ENCODE measurements at regions not wholly inside any gene's neighbourhood (a gene's known extent, or its start where the extent isn't known, plus 50 kb on each side); places are given as distances from the start of the nearest gene placed in this dataset.
"Not testable (repeated sequence)": the region's sequence is repeated elsewhere in the genome, so short reads cannot be mapped to it uniquely, and the experiment has no call there.

DNA sequence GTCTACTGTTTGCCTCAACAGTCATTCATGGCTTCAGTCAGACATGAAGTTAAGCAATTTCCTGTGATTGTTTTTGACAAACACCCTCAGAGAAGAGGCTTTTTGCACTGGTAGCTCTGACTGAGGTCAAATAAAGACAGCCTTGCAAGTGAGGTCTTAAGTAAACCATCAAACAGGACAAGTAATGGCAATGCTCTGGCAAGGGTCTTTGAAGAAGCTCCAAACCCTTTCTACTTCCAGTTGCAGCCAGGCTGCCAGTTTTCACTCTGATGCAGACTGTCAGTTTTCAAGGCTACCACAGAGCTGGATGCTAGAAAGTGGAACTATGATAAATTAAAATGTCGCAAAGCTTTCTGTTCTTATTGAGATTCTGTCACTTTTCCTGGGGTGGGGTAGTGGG, 421.5 kb upstream of the PTGER4 start:
- H3K4me3 ChIP-seq = no peak overlapping the region
- peak overlapping the region in 1 of 21 experiments; percentile 15 for H3K27ac ChIP-seq

DNA sequence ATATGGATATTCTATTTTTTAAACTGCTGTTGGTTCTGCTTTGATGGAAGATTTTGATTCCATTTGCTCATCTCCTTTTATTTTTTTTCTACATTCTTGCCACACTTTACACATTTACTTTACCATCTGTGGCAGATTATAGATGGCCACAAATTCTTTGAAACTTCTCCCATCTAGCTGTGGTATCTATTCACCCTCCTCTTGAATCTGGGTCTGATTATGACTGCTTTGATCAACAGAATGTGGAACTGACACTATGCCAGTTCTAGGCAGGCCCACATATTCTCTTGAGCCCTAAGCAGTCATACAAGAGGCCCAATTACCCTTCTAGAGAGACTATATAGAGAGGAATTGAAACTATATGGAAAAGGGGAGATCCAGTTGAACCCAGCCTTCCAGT, 439.0 kb upstream of the PTGER4 start:
- Histone ChIP-seq H3K4me3 (no peak overlapping the region), H3K27ac (peak overlapping the region in 1 of 21 experiments; percentile 53)

DNA sequence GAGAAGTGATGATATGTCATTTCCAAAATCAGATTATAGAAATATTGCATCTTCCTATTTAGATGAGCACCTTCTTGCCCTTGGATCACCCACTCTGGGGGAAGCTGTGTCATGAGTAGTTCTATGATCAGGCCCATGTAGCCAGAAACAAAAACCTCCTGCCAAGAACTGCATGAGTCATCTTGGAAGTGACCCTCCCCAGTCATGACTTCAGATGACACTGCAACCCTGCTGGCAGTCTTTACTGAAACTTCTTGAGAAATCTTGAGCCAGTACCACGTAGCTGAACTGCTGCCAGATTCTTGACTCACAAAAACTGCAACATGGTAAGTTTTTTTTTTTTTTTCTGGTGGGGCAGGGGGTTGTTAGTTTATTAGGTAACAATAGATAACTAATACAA, 439.6 kb upstream of the PTGER4 start:
- peak overlapping the region in 1 of 21 experiments; percentile 53 for H3K27ac ChIP-seq
- H3K4me3 ChIP-seq = no peak overlapping the region

DNA sequence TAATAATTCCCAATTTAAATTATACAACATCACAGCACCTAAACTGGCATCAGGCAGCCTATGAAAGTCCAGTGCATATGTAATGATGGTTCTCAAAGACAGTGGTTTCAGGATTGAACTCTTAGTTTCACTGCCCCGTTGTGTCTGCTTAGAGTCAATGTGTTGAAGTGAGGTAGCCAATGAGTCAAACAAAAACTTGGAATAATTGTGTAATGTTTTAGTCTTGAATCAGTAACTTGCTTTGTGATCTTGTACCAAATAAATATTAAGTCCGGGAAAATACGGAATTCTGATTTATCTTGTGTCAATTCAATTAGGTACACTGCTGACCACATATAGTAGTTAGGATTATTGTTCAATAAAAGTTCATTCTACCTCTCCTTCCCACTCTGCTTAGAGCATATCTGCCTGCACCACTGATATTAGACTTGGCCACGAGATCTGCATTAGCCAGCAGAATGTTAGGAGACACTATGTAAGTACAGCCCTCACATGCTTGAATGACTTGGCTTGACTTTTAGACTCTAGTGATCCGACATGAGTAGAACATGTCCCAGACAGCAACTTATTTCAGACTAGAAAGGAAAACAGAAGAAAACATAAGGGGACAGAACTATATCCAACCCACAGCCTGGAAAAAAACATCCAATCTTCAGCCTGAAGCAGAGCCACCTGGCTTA, 441.5 kb upstream of the PTGER4 start:
- peak overlapping the region in 2 of 21 experiments; percentile 6 to 36 for H3K27ac ChIP-seq

GRCh38 chr5:40235471-40236400, 444.0 kb upstream of the PTGER4 start:
- Histone ChIP-seq H3K4me3 (no peak overlapping the region), H3K27ac (no peak overlapping the region)

More for the DNA sequence above, 441.5 kb upstream of the PTGER4 start:
- H3K4me3 ChIP-seq = no peak overlapping the region

- no peak overlapping the region for H3K4me3 ChIP-seq
- H3K27ac ChIP-seq = no peak overlapping the region
These were observed 446.4 kb upstream of the PTGER4 start for GRCh38 chr5:40233268-40233667.

DNA sequence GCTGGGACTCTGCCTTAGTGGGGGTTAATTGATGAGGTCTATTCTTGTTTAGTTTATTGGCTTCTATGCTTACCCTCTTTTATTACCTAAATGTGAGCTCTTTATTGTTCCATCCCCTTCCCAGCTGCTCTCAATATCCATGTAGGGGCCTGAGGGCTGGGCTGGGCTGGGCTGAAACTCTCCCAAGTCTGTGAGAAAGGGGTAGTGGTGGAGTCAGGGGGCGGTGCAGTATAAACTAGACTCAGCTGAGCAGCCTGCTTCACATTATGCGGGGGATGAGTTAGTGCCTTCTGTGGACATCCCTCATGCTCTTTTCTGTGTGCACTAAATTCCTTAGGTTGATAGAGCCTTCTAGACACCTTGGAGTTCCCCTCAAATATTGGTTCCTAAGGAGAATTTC, 451.8 kb upstream of the PTGER4 start:
- no peak overlapping the region for H3K27ac ChIP-seq
- no peak overlapping the region for H3K4me3 ChIP-seq

GRCh38 chr5:40227366-40227765, 452.3 kb upstream of the PTGER4 start:
- no peak overlapping the region for H3K27ac ChIP-seq
- H3K4me3 ChIP-seq = no peak overlapping the region

- no peak overlapping the region for H3K4me3 ChIP-seq
- no peak overlapping the region for H3K27ac ChIP-seq
These were observed 452.8 kb upstream of the PTGER4 start for GRCh38 chr5:40226906-40227305.

DNA sequence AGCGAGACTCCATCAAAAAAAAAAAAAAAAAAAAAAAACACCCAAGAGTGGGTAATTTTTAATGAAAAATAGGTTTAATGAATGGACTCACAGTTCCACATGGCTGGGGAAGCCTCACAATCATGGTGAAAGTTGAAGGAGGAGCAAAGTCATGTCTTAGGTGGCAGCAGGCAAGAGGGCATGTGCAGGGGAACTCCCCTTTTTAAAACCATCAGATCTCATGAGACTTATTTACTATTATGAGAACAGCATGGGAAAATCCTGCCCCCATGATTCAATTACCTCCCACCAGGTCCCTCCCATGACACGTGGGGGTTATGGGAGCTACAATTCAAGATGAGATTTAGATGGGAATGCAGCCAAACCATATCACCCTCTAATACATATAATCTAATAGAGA, 454.6 kb upstream of the PTGER4 start:
- H3K4me3 ChIP-seq, H3K27ac ChIP-seq: not testable (repeated sequence)

- Histone ChIP-seq H3K27ac (peak overlapping the region in 1 of 21 experiments; percentile 5), H3K4me3 (no peak overlapping the region)
These were observed 455.3 kb upstream of the PTGER4 start for GRCh38 chr5:40224421-40224820.

DNA sequence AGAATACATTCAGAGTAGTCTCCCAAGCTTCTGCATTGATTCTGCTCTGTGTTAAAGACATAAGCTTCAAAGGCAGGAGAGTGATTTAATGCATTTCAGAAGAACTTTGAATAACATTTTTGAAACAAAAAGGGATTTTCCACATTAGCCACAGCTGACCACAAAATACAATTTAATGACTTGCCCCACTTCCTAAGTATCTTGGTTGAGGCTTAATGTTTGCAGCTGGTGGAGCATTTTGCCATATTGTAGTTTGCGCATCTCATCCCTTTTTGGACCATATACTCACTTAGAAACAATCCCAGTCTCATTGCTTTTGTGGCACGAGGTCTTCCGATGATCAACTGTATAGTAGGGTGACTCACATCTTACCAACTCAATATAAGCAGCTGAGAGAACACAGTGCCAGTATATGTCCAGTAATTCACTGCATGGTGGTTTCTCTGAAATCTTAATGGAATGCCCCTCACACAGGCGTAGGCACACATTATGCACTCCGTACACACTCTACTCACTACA, 455.8 kb upstream of the PTGER4 start:
- peak overlapping the region in 1 of 21 experiments; percentile 5 for H3K27ac ChIP-seq
- H3K4me3 ChIP-seq = no peak overlapping the region

- no peak overlapping the region for H3K4me3 ChIP-seq
- H3K27ac ChIP-seq = no peak overlapping the region
These were observed 457.9 kb upstream of the PTGER4 start for GRCh38 chr5:40221796-40222195.

- Histone ChIP-seq H3K27ac (no peak overlapping the region), H3K4me3 (no peak overlapping the region)
These were observed 458.5 kb upstream of the PTGER4 start for GRCh38 chr5:40221255-40221654.

DNA sequence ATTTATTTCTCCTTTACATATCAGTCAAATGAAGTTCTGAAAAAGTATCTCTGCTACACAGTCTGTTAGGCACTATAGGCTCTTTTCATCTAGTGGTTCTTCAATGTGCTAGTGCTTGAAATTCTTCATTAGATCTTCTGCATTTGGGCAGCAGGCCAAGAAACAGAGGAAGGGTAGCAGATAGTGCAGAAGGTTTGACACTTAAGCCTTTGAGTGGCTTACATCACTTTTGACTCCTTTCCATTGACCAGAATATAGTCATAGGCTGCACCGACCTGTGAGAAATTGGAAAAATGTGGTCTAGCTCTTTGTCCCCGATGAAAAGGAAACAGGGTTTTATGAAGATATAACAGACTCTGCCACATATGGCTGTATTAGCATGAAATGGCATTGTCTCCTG, 459.5 kb upstream of the PTGER4 start:
- H3K27ac ChIP-seq = no peak overlapping the region
- H3K4me3 ChIP-seq = no peak overlapping the region

DNA sequence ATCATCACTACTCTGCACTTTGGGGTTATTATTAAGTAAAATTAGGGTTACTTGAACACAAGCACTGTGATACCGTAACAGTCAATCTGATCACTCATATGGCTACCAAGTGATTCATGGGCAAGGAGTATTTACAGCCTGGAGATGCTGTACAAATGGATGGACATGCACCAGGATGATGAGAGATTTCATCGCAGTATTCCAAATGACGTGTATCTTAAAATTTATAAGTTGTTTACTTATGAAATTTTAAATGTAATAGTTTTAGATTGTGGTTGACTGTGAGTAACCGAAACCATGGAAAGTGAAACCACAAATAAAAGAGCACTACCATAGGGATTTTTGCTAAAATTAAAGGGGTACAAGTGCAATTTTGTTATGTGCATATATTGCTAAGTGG, 462.2 kb upstream of the PTGER4 start:
- Histone ChIP-seq H3K4me3 (no peak overlapping the region), H3K27ac (no peak overlapping the region)

GRCh38 chr5:40210694-40211093, 469.0 kb upstream of the PTGER4 start:
- Histone ChIP-seq H3K4me3 (no peak overlapping the region), H3K27ac (no peak overlapping the region)

DNA sequence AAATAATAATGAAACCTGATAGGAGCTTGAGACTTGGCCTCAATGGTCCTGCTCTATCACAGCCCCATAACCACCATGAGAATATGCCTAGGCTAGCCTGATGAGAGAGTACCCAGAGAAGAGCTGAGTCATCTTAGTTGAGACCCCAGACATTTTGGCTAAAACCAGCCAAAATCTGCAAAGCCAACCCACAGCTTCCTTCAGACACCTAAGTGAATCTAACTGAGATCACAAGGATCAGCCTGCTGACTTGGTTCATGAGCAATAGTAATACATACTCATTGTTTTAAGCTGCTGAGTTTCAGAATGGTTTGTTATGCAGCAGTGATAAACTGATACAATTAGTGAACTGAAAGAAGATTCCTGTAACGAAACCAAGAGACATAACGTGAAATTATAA, 473.7 kb upstream of the PTGER4 start:
- Histone ChIP-seq H3K27ac (no peak overlapping the region), H3K4me3 (no peak overlapping the region)

- no peak overlapping the region for H3K4me3 ChIP-seq
- no peak overlapping the region for H3K27ac ChIP-seq
These were observed 475.6 kb upstream of the PTGER4 start for GRCh38 chr5:40204144-40204543.

- H3K27ac ChIP-seq = no peak overlapping the region
- H3K4me3 ChIP-seq = no peak overlapping the region
These were observed 476.8 kb upstream of the PTGER4 start for GRCh38 chr5:40202814-40203440.
